ENCODE measurements at regions not wholly inside any gene's neighbourhood (a gene's known extent, or its start where the extent isn't known, plus 50 kb on each side); places are given as distances from the start of the nearest gene placed in this dataset.

DNA sequence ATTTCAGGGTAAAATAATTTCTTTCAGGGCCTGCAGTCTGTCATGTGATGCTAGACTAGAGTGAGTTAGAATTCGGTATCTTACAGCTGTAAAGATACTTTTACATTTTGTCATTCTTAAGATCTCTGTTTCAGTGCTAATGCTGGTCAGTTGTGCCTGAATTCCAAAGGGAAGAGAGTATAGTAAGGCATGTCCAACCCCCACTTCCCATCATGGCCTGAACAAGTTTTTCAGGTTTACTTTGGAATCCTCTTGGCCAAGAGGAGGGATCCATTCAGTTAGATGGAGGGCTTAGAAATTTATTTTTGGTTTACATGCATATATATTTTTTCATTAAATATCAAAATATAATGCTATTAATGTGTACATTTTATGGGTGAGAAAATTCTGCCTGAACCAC is 596.6 kb downstream of the XIRP2 start:
- ChIA-PET POLR2A (no interaction called here), CTCF (interaction anchor here (0.6 kb wide), 1 partner anchor 1247 kb away, joined by 3 read pairs; no protein-coding TSS in a partner anchor)
- no peaks in the 10 kb centered on the region for H4K20me1 ChIP-seq (ENCODE audit: insufficient read depth)
- H3K4me1 ChIP-seq (ENCODE audit: control insufficient read depth in 1 of 2, insufficient read depth in 2 of 2, low read depth in 1 of 2, low read length in 1 of 2) = no peaks in the 10 kb centered on the region
- no peaks in the 10 kb centered on the region for H3K9me2 ChIP-seq
- no peaks in the 10 kb centered on the region for H3K9me3 ChIP-seq
- TF ChIP-seq JUND (IDR thresholded peaks at IDR 0.05) = no peak
- TF ChIP-seq SIN3A (IDR thresholded peaks at IDR 0.05; ENCODE audit: borderline replicate concordance, low read depth, low read length) = no peak
- TF ChIP-seq FOSL2 (IDR thresholded peaks at IDR 0.05; ENCODE audit: borderline replicate concordance, low read depth) = no peak
- TF ChIP-seq, protein P1, sequence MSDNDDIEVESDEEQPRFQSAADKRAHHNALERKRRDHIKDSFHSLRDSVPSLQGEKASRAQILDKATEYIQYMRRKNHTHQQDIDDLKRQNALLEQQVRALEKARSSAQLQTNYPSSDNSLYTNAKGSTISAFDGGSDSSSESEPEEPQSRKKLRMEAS (IDR thresholded peaks at IDR 0.05; ENCODE audit: low read depth) = no peak
- TF ChIP-seq MXI1 (IDR thresholded peaks at IDR 0.05; ENCODE audit: low read depth, low read length) = no peak
- TF ChIP-seq, protein P2, sequence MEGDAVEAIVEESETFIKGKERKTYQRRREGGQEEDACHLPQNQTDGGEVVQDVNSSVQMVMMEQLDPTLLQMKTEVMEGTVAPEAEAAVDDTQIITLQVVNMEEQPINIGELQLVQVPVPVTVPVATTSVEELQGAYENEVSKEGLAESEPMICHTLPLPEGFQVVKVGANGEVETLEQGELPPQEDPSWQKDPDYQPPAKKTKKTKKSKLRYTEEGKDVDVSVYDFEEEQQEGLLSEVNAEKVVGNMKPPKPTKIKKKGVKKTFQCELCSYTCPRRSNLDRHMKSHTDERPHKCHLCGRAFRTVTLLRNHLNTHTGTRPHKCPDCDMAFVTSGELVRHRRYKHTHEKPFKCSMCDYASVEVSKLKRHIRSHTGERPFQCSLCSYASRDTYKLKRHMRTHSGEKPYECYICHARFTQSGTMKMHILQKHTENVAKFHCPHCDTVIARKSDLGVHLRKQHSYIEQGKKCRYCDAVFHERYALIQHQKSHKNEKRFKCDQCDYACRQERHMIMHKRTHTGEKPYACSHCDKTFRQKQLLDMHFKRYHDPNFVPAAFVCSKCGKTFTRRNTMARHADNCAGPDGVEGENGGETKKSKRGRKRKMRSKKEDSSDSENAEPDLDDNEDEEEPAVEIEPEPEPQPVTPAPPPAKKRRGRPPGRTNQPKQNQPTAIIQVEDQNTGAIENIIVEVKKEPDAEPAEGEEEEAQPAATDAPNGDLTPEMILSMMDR (IDR thresholded peaks at IDR 0.05) = no peak
- TF ChIP-seq, protein P3, sequence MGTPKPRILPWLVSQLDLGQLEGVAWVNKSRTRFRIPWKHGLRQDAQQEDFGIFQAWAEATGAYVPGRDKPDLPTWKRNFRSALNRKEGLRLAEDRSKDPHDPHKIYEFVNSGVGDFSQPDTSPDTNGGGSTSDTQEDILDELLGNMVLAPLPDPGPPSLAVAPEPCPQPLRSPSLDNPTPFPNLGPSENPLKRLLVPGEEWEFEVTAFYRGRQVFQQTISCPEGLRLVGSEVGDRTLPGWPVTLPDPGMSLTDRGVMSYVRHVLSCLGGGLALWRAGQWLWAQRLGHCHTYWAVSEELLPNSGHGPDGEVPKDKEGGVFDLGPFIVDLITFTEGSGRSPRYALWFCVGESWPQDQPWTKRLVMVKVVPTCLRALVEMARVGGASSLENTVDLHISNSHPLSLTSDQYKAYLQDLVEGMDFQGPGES (IDR thresholded peaks at IDR 0.05; ENCODE audit: low read depth, low read length) = no peak
- TF ChIP-seq, protein P4, sequence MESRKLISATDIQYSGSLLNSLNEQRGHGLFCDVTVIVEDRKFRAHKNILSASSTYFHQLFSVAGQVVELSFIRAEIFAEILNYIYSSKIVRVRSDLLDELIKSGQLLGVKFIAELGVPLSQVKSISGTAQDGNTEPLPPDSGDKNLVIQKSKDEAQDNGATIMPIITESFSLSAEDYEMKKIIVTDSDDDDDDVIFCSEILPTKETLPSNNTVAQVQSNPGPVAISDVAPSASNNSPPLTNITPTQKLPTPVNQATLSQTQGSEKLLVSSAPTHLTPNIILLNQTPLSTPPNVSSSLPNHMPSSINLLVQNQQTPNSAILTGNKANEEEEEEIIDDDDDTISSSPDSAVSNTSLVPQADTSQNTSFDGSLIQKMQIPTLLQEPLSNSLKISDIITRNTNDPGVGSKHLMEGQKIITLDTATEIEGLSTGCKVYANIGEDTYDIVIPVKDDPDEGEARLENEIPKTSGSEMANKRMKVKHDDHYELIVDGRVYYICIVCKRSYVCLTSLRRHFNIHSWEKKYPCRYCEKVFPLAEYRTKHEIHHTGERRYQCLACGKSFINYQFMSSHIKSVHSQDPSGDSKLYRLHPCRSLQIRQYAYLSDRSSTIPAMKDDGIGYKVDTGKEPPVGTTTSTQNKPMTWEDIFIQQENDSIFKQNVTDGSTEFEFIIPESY (IDR thresholded peaks at IDR 0.05; ENCODE audit: borderline replicate concordance, low read depth) = no peak
- TF ChIP-seq NFIC (IDR thresholded peaks at IDR 0.05; ENCODE audit: borderline replicate concordance) = no peak
- TF ChIP-seq, protein P5, sequence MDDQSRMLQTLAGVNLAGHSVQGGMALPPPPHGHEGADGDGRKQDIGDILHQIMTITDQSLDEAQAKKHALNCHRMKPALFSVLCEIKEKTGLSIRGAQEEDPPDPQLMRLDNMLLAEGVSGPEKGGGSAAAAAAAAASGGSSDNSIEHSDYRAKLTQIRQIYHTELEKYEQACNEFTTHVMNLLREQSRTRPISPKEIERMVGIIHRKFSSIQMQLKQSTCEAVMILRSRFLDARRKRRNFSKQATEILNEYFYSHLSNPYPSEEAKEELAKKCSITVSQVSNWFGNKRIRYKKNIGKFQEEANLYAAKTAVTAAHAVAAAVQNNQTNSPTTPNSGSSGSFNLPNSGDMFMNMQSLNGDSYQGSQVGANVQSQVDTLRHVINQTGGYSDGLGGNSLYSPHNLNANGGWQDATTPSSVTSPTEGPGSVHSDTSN (IDR thresholded peaks at IDR 0.05) = no peak
- no peak for TF ChIP-seq SMC3 (IDR thresholded peaks at IDR 0.05; ENCODE audit: low read depth, low read length)
- TF ChIP-seq FOXM1 (IDR thresholded peaks at IDR 0.05; ENCODE audit: low read depth) = no peak
- TF ChIP-seq, protein P6, sequence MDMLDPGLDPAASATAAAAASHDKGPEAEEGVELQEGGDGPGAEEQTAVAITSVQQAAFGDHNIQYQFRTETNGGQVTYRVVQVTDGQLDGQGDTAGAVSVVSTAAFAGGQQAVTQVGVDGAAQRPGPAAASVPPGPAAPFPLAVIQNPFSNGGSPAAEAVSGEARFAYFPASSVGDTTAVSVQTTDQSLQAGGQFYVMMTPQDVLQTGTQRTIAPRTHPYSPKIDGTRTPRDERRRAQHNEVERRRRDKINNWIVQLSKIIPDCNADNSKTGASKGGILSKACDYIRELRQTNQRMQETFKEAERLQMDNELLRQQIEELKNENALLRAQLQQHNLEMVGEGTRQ (IDR thresholded peaks at IDR 0.05; ENCODE audit: borderline replicate concordance, low read depth, low read length) = no peak
- TF ChIP-seq RCOR1 (IDR thresholded peaks at IDR 0.05; ENCODE audit: low read length) = no peak
- TF ChIP-seq MEF2A (IDR thresholded peaks at IDR 0.05; ENCODE audit: borderline replicate concordance, low read depth) = no peak
- TF ChIP-seq, protein P7, sequence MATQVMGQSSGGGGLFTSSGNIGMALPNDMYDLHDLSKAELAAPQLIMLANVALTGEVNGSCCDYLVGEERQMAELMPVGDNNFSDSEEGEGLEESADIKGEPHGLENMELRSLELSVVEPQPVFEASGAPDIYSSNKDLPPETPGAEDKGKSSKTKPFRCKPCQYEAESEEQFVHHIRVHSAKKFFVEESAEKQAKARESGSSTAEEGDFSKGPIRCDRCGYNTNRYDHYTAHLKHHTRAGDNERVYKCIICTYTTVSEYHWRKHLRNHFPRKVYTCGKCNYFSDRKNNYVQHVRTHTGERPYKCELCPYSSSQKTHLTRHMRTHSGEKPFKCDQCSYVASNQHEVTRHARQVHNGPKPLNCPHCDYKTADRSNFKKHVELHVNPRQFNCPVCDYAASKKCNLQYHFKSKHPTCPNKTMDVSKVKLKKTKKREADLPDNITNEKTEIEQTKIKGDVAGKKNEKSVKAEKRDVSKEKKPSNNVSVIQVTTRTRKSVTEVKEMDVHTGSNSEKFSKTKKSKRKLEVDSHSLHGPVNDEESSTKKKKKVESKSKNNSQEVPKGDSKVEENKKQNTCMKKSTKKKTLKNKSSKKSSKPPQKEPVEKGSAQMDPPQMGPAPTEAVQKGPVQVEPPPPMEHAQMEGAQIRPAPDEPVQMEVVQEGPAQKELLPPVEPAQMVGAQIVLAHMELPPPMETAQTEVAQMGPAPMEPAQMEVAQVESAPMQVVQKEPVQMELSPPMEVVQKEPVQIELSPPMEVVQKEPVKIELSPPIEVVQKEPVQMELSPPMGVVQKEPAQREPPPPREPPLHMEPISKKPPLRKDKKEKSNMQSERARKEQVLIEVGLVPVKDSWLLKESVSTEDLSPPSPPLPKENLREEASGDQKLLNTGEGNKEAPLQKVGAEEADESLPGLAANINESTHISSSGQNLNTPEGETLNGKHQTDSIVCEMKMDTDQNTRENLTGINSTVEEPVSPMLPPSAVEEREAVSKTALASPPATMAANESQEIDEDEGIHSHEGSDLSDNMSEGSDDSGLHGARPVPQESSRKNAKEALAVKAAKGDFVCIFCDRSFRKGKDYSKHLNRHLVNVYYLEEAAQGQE (IDR thresholded peaks at IDR 0.05; ENCODE audit: low read depth, low read length) = no peak
- TF ChIP-seq POLR2AphosphoS5 (IDR thresholded peaks at IDR 0.05; ENCODE audit: low read depth, low read length) = no peak
- H3K27ac ChIP-seq (ENCODE audit: low read depth in 2 of 2, low read length in 1 of 2) = no peak overlapping the region
- no peaks in the 10 kb centered on the region for H3F3A ChIP-seq (replicated peaks; ENCODE audit: insufficient read depth)
- 43% methylated on average over 1 of the region's 1 CpG for WGBS (ENCODE audit: low lambda C conversion rate)
- DNase-seq = no peak
- H3K9ac ChIP-seq = no peak overlapping the region
- no peaks in the 10 kb centered on the region for H3K36me3 ChIP-seq (replicated peaks in 1 of 2; ENCODE audit: control insufficient read depth in 1 of 2, insufficient read depth in 2 of 2, low read length in 1 of 2)
- H2AFZ ChIP-seq (ENCODE audit: low read depth) = no peak overlapping the region
- H3K27me3 ChIP-seq (ENCODE audit: insufficient read depth) = no peaks in the 10 kb centered on the region
- no peak overlapping the region for H3K4me3 ChIP-seq (ENCODE audit: low read depth in 2 of 2, low read length in 1 of 2)
- no peaks in the 10 kb centered on the region for H3K79me2 ChIP-seq (ENCODE audit: insufficient read depth)
- no peak overlapping the region for H3K4me2 ChIP-seq

Data from SK-N-SH (cell line).